HG02938 (cell line): ENCODE measurements at regions not wholly inside any gene's neighbourhood (a gene's known extent, or its start where the extent isn't known, plus 50 kb on each side); places are given as distances from the start of the nearest gene placed in this dataset.
"Not testable (repeated sequence)": the region's sequence is repeated elsewhere in the genome, so short reads cannot be mapped to it uniquely, and the experiment has no call there.

Experiments
- ATAC-seq: cut with Tn5 transposase; IDR thresholded peaks from one replicate; pipeline ENCODE4 v1.9.1; 2021; ENCODE audit warnings: mild to moderate bottlenecking, moderate library complexity; ENCODE audit not compliant: unreplicated experiment

GRCh38 chr16:9337308-9338032 lies 246.0 kb downstream of the HAPSTR1 start:
- ATAC-seq: no peak

GRCh38 chr16:9338068-9338467 lies 246.6 kb downstream of the HAPSTR1 start:
- ATAC-seq: no peak

GRCh38 chr16:9338510-9338909 lies 247.1 kb downstream of the HAPSTR1 start:
- ATAC-seq: no peak

- ATAC-seq: no peak
Observed at GRCh38 chr16:9340526-9341256, 249.2 kb downstream of the HAPSTR1 start.

- no peak for ATAC-seq
Observed at GRCh38 chr16:9343276-9343675, 251.8 kb downstream of the HAPSTR1 start.

GRCh38 chr16:9344508-9344907 lies 253.1 kb downstream of the HAPSTR1 start:
- ATAC-seq: no peak

- ATAC-seq: no peak
Observed at GRCh38 chr16:9345046-9345445, 253.6 kb downstream of the HAPSTR1 start.

GRCh38 chr16:9345880-9346279 lies 254.4 kb downstream of the HAPSTR1 start:
- no peak for ATAC-seq

- no peak for ATAC-seq
Observed at GRCh38 chr16:9348912-9349311, 257.5 kb downstream of the HAPSTR1 start.

- not testable (repeated sequence) for ATAC-seq
Observed at GRCh38 chr16:9349373-9349960, 258.0 kb downstream of the HAPSTR1 start.

- ATAC-seq: not testable (repeated sequence)
Observed at GRCh38 chr16:9350119-9350799, 258.8 kb downstream of the HAPSTR1 start.

- ATAC-seq: no peak
Observed at GRCh38 chr16:9351440-9351839, 260.0 kb downstream of the HAPSTR1 start.

- no peak for ATAC-seq
Observed at GRCh38 chr16:9351841-9352434, 260.5 kb downstream of the HAPSTR1 start.

GRCh38 chr16:9357829-9358228 lies 266.4 kb downstream of the HAPSTR1 start:
- no peak for ATAC-seq

- ATAC-seq: no peak
Observed at GRCh38 chr16:9360075-9360474, 268.6 kb downstream of the HAPSTR1 start.

- ATAC-seq: no peak
Observed at GRCh38 chr16:9362050-9362449, 270.6 kb downstream of the HAPSTR1 start.

- no peak for ATAC-seq
Observed at GRCh38 chr16:9362604-9363003, 271.2 kb downstream of the HAPSTR1 start.

GRCh38 chr16:9363520-9363919 lies 272.1 kb downstream of the HAPSTR1 start:
- no peak for ATAC-seq

GRCh38 chr16:9364721-9365369 lies 273.4 kb downstream of the HAPSTR1 start:
- ATAC-seq: no peak

- no peak for ATAC-seq
Observed at GRCh38 chr16:9365370-9365728, 273.9 kb downstream of the HAPSTR1 start.
